H1 (cell line): ENCODE measurements at regions not wholly inside any gene's neighbourhood (a gene's known extent, or its start where the extent isn't known, plus 50 kb on each side); places are given as distances from the start of the nearest gene placed in this dataset.

ENCODE experiments used
- CTCF ChIA-PET: fragments of 300-600 bp; sonication (Branson Sonifier 250); formaldehyde crosslinking; loops from one replicate; lab custom pipeline; 2021; ENCODE audit not compliant: partially characterized antibody; lab: Charles Lee
- POLR2A ChIA-PET: fragments of 300-600 bp; sonication (Branson Sonifier 250); formaldehyde crosslinking; loops from one replicate; lab custom pipeline; 2021; ENCODE audit warnings: inconsistent platforms; ENCODE audit not compliant: partially characterized antibody; lab: Charles Lee
- DNase-seq, 2 experiments: peaks; one replicate each; pipeline versions ENCODE4 v3.0.0 to v3.0.0-alpha.2; 2010 to 2022; ENCODE audit warnings: low spot score in 2 of 2, low read depth in 1 of 2, mixed read lengths in 1 of 2
- FAIRE-seq: peaks from 2 replicates; lab custom pipeline; 2011; peaks lifted over from hg19 to GRCh38; lab: Jason Lieb, UNC
- H2AFZ ChIP-seq: 2 replicates; pipeline ENCODE4 v1.8.1; 2012; ENCODE audit warnings: low read length, inconsistent platforms
- H2AK5ac ChIP-seq: 2 replicates; pipeline ENCODE4 v1.6.1; 2013; ENCODE audit warnings: low read depth, low read length
- H2BK120ac ChIP-seq: replicated peaks from 2 replicates; pipeline ENCODE3; 2013; ENCODE audit warnings: low read depth, low read length, inconsistent platforms
- H2BK12ac ChIP-seq: 2 replicates; pipeline ENCODE4 v1.6.1; 2013; ENCODE audit warnings: low read depth, low read length
- H2BK15ac ChIP-seq: 2 replicates; pipeline ENCODE4 v1.6.1; 2013; ENCODE audit warnings: low read length
- H2BK20ac ChIP-seq: 2 replicates; pipeline ENCODE4 v1.6.1; 2013; ENCODE audit warnings: low read length
- H2BK5ac ChIP-seq: 2 replicates; pipeline ENCODE4 v1.6.1; 2013; ENCODE audit warnings: low read depth, low read length
- H3K14ac ChIP-seq: 2 replicates; pipeline ENCODE4 v1.6.1; 2013; ENCODE audit warnings: inconsistent platforms; ENCODE audit not compliant: insufficient read length
- H3K18ac ChIP-seq: 2 replicates; pipeline ENCODE4 v1.6.1; 2013; ENCODE audit warnings: low read length; ENCODE audit errors: extremely low read depth
- H3K23ac ChIP-seq: 2 replicates; pipeline ENCODE4 v1.6.1; 2013; ENCODE audit warnings: inconsistent platforms; ENCODE audit not compliant: insufficient read length
- H3K23me2 ChIP-seq: 2 replicates; pipeline ENCODE4 v1.6.1; 2013; ENCODE audit warnings: low read depth, low read length
- H3K27ac ChIP-seq: 2 replicates; pipeline ENCODE4 v1.6.1; 2011; ENCODE audit warnings: low read depth, low read length, inconsistent platforms
- H3K27me3 ChIP-seq, 4 experiments: replicated peaks in 1 of 4; 1 replicate in 1 of 4; 2 replicates in 3 of 4; pipeline versions ENCODE4 v1.6.1 to v1.8.1; 2011 to 2013; ENCODE audit warnings: low read length in 3 of 4, mild to moderate bottlenecking in 3 of 4, inconsistent platforms in 2 of 4, mixed read lengths in 2 of 4, moderate library complexity in 1 of 4; ENCODE audit not compliant: control insufficient read depth in 3 of 4, insufficient read depth in 3 of 4; ENCODE audit errors: extremely low read depth in 1 of 4
- H3K36me3 ChIP-seq, 4 experiments: 2 replicates each; pipeline versions ENCODE4 v1.6.1 to v1.8.1; 2011 to 2013; ENCODE audit warnings: mild to moderate bottlenecking in 4 of 4, low read length in 3 of 4, moderate library complexity in 2 of 4, control low read depth in 1 of 4, inconsistent platforms in 1 of 4; ENCODE audit not compliant: insufficient read depth in 4 of 4, control insufficient read depth in 2 of 4
- H3K4ac ChIP-seq: replicated peaks from 2 replicates; pipeline ENCODE3; 2013; ENCODE audit warnings: low read length, low read depth, mixed read lengths, inconsistent platforms; ENCODE audit not compliant: insufficient read length
- H3K4me1 ChIP-seq, 4 experiments: replicated peaks in 1 of 4; 1 replicate in 1 of 4; 2 replicates in 3 of 4; pipeline versions ENCODE4 v1.6.1 to v1.8.1; 2011 to 2013; ENCODE audit warnings: low read length in 3 of 4, inconsistent platforms in 2 of 4, mixed read lengths in 1 of 4; ENCODE audit not compliant: insufficient read depth in 4 of 4, control insufficient read depth in 3 of 4
- H3K4me2 ChIP-seq, 2 experiments: 2 replicates each; pipeline versions ENCODE4 v1.6.1 to v1.8.1; 2011 to 2013; ENCODE audit warnings: low read depth in 2 of 2, low read length in 2 of 2, control low read depth in 1 of 2, inconsistent platforms in 1 of 2, mild to moderate bottlenecking in 1 of 2; ENCODE audit not compliant: insufficient read depth in 1 of 2
- H3K4me3 ChIP-seq, 4 experiments: fragments of 200-600, 300-600 bp in 1 of 4; sonication (generic), shearing (Covaris generic), sonication (Bioruptor Twin) in 1 of 4; 2 replicates each; pipeline versions ENCODE4 v1.5.1 to v1.8.1; 2011 to 2016; ENCODE audit warnings: low read length in 4 of 4, low read depth in 3 of 4, control low read depth in 2 of 4, inconsistent platforms in 2 of 4, mild to moderate bottlenecking in 2 of 4, mixed read lengths in 1 of 4, moderate library complexity in 1 of 4; ENCODE audit not compliant: insufficient read depth in 2 of 4; ENCODE audit errors: extremely low read depth in 1 of 4
- H3K56ac ChIP-seq: replicated peaks from 2 replicates; pipeline ENCODE3; 2013; ENCODE audit warnings: low read depth, mild to moderate bottlenecking, mixed read lengths, low read length, inconsistent platforms; ENCODE audit not compliant: insufficient read length
- H3K79me1 ChIP-seq: 2 replicates; pipeline ENCODE4 v1.6.1; 2013; ENCODE audit warnings: low read depth, low read length, control low read depth
- H3K79me2 ChIP-seq, 2 experiments: 2 replicates each; pipeline versions ENCODE4 v1.6.1 to v1.8.1; 2012 to 2013; ENCODE audit warnings: low read length in 2 of 2, mild to moderate bottlenecking in 2 of 2, inconsistent platforms in 1 of 2; ENCODE audit not compliant: insufficient read depth in 2 of 2, control insufficient read depth in 1 of 2
- H3K9ac ChIP-seq, 4 experiments: replicated peaks in 1 of 4; 1 replicate in 1 of 4; 2 replicates in 3 of 4; pipeline versions ENCODE4 v1.6.1 to v1.8.1; 2011 to 2013; ENCODE audit warnings: low read depth in 3 of 4, low read length in 3 of 4, control low read depth in 2 of 4, mild to moderate bottlenecking in 2 of 4, moderate library complexity in 2 of 4, inconsistent platforms in 1 of 4; ENCODE audit errors: extremely low read depth in 1 of 4
- H3K9me3 ChIP-seq, 2 experiments: 2 replicates each; pipeline versions ENCODE4 v1.6.1 to v1.8.1; 2012 to 2013; ENCODE audit warnings: mild to moderate bottlenecking in 2 of 2, moderate library complexity in 2 of 2, control low read depth in 1 of 2, inconsistent platforms in 1 of 2, low read depth in 1 of 2, low read length in 1 of 2, mixed read lengths in 1 of 2; ENCODE audit not compliant: insufficient read depth in 2 of 2
- H4K20me1 ChIP-seq, 2 experiments: replicated peaks in 1 of 2; 2 replicates each; pipeline versions ENCODE3 to v1.8.1; 2011 to 2013; ENCODE audit warnings: inconsistent platforms in 2 of 2, low read length in 2 of 2, mild to moderate bottlenecking in 1 of 2; ENCODE audit not compliant: insufficient read depth in 2 of 2, control insufficient read depth in 1 of 2
- H4K5ac ChIP-seq: 2 replicates; pipeline ENCODE4 v1.6.1; 2013; ENCODE audit warnings: low read length, low read depth, mixed read lengths, inconsistent platforms; ENCODE audit not compliant: insufficient read length
- H4K8ac ChIP-seq: 2 replicates; pipeline ENCODE4 v1.8.0; 2013; ENCODE audit warnings: mild to moderate bottlenecking, moderate library complexity, low read length, inconsistent platforms; ENCODE audit not compliant: insufficient read depth; ENCODE audit errors: extremely low read depth
- H4K91ac ChIP-seq: replicated peaks from 2 replicates; pipeline ENCODE3; 2013; ENCODE audit warnings: low read length, mixed read lengths, inconsistent platforms; ENCODE audit not compliant: insufficient read length
- NANOG ChIP-seq: IDR thresholded peaks from 2 replicates; pipeline ENCODE4 v1.6.1; 2011; ENCODE audit warnings: low read length, low read depth, mild to moderate bottlenecking, inconsistent platforms; ENCODE audit not compliant: insufficient read depth, poor library complexity, severe bottlenecking
- RBBP5 ChIP-seq: IDR thresholded peaks from 2 replicates; pipeline ENCODE4 v1.7.1; 2012; ENCODE audit warnings: low read depth, mild to moderate bottlenecking, inconsistent platforms, low read length, moderate library complexity, borderline replicate concordance
- WGBS, 2 experiments: shearing (Covaris generic) in 1 of 2; methylation state at CpG; one replicate each; pipeline versions ENCODE4 v1.1.6 to v1.1.7; 2013 to 2015; ENCODE audit warnings: low lambda C conversion rate in 2 of 2, mixed read lengths in 2 of 2, inconsistent platforms in 1 of 2, low coverage in 1 of 2, missing lambda C conversion rate in 1 of 2; ENCODE audit not compliant: insufficient replicate concordance in 2 of 2, insufficient coverage in 1 of 2, insufficient read length in 1 of 2; ENCODE audit errors: extremely low coverage in 1 of 2, missing lambda C conversion rate in 1 of 2; 5-methylcytosine and 5-hydroxymethylcytosine counted together

- Histone ChIP-seq H3K4ac (no peak overlapping the region), H3K4me1 (no peaks in the 10 kb centered on the region), H2BK12ac (no peak overlapping the region), H3K23me2 (no peaks in the 10 kb centered on the region; the same call in 1 of the 2 replicates), H3K27me3 (no peaks in the 10 kb centered on the region; a peak in 1 of 7 replicates), H3K56ac (no peak overlapping the region), H3K4me2 (no peak overlapping the region), H4K91ac (no peak overlapping the region), H3K9ac (no peak overlapping the region)
- whole genome bisulfite sequencing, 2 experiments, result 85% methylated on average over 4 of the region's 4 CpGs; no CpG with 5 or more reads in 1 of the 2 experiments
- no peak for TF ChIP-seq NANOG
- no peak for TF ChIP-seq RBBP5
- TF ChIP-seq, all 59 proteins: peak for 0
- Histone ChIP-seq H4K8ac (no peak overlapping the region), H4K5ac (no peak overlapping the region), H3K79me1 (no peaks in the 10 kb centered on the region), H2AK5ac (no peak overlapping the region), H3K4me3 (no peak overlapping the region), H3K18ac (no peak overlapping the region), H3K27ac (no peak overlapping the region), H3K14ac (no peak overlapping the region), H2BK15ac (no peak overlapping the region), H3K79me2 (no peaks in the 10 kb centered on the region), H3K9me3 (no peaks in the 10 kb centered on the region), H3K36me3 (no peaks in the 10 kb centered on the region), H2AFZ (0 out of 2 replicates have a peak overlapping the region, but pooled peaks have one; percentile 53), H2BK120ac (no peak overlapping the region), H2BK20ac (no peak overlapping the region), H3K23ac (no peak overlapping the region), H2BK5ac (no peak overlapping the region), H4K20me1 (no peaks in the 10 kb centered on the region)
- ChIA-PET CTCF (interaction anchor here (1.2 kb wide), 1 partner anchor 23 kb away, joined by 3 read pairs; no protein-coding TSS in a partner anchor), POLR2A (no interaction called here)
- FAIRE-seq (no peak), DNase-seq (no peak)
These were observed 305.1 kb downstream of the RPS24 start for GRCh38 chr10:78338717-78339116.
